RWPE1 (cell line): ENCODE measurements at regions not wholly inside any gene's neighbourhood (a gene's known extent, or its start where the extent isn't known, plus 50 kb on each side); places are given as distances from the start of the nearest gene placed in this dataset.

ENCODE experiments used
- CTCF ChIA-PET: fragments of 350-600 bp; sonication (Branson Sonifier 250); formaldehyde crosslinking; extraction: SDS; loops from one replicate; lab custom pipeline; 2021; lab: Yijun Ruan, JAX
- POLR2A ChIA-PET: fragments of 400-600 bp; formaldehyde crosslinking; extraction: SDS; loops from one replicate; lab custom pipeline; 2020; ENCODE audit warnings: antibody characterized with exemption; ENCODE audit not compliant: low non-redundant PET; lab: Yijun Ruan, JAX
- DNase-seq: peaks from one replicate; pipeline ENCODE4 v3.0.0; 2012; ENCODE audit warnings: low spot score
- H3K27ac ChIP-seq: fragments of 450-650 bp; 2 replicates; pipeline ENCODE4 v1.5.1; 2017
- TF ChIP-seq, protein P1 (sequence below): fragments of 450-650 bp; conservative IDR thresholded peaks from 2 replicates; pipeline ENCODE4 v1.5.1; 2017; ENCODE audit warnings: low read depth, mild to moderate bottlenecking

DNA sequence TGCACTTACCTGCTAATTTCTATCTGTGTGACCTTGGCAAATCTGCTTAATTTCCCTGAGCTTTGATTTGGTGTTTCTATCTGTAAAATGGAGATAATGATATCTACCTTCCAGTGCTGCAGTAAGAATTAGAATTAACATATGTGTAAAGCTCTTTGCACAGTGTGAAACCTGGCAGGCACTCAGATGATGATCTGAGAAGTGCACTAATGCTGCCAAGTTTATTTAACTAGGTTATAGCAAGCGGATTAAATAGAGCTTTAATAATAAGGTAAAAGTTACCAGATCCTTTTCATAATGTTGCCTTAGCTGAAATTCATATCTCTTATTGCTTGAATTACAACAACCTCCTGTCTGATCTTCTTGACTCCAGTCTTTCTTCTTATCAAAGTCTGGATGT is 315.3 kb upstream of the CD180 start:
- TF ChIP-seq, protein P1, sequence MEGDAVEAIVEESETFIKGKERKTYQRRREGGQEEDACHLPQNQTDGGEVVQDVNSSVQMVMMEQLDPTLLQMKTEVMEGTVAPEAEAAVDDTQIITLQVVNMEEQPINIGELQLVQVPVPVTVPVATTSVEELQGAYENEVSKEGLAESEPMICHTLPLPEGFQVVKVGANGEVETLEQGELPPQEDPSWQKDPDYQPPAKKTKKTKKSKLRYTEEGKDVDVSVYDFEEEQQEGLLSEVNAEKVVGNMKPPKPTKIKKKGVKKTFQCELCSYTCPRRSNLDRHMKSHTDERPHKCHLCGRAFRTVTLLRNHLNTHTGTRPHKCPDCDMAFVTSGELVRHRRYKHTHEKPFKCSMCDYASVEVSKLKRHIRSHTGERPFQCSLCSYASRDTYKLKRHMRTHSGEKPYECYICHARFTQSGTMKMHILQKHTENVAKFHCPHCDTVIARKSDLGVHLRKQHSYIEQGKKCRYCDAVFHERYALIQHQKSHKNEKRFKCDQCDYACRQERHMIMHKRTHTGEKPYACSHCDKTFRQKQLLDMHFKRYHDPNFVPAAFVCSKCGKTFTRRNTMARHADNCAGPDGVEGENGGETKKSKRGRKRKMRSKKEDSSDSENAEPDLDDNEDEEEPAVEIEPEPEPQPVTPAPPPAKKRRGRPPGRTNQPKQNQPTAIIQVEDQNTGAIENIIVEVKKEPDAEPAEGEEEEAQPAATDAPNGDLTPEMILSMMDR: no peak
- ChIA-PET POLR2A (no interaction called here), CTCF (no interaction called here)
- H3K27ac ChIP-seq: no peak overlapping the region
- no peak for DNase-seq

DNA sequence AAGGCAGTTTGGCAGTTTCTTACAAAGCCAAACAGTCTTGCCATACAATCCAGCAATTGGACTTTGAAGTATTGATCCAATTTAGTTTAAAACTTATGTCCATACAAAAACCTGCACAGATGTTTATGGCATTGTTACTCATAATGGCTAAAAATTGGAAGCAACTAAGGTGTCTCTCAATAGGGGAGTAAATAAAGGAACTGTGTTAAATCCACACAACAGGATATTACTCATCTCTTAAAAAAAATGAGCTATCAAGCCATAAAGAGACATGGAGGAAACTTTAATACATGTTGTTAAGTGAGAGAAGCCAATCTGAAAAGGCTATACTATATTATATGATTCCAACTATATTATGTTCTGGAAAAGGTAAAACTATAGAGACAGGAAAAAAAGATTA is 313.6 kb upstream of the CD180 start:
- no peak for DNase-seq
- no peak overlapping the region for H3K27ac ChIP-seq
- TF ChIP-seq, protein P1: no peak
- ChIA-PET POLR2A (no interaction called here), CTCF (no interaction called here)

DNA sequence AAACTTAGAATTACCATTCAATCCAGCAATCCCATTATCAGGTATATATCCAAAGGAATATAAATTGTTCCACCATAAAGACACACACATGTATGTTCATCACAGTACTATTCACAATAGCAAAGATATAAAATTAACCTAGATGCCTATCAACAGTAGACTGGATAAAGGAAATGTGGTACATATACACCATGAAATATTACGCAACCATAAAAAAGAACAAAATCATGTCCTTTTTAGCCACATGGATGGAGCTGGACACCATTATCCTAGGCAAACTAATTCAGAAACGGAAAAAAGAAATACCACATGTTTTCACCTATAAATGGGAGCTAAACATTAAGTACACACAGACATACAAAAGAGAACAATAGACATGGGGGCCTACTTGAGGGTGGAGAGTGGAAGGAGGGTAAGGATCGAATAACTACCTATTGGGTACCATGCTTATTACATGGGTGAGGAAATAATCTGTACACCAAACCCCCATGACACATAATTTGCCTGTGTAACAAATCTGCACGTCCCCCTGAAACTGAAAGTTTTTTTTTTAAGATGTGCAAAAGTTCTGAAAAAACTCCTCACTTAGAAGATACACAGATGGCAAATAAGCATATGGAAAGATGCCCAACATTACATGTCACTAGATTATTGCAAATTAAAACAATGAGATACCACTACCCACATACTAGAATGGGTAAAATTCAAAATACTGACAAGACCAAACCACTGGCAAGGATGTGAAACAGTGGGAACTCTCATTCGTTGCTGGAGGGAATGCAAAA is 313.0 kb upstream of the CD180 start:
- CTCF ChIA-PET: no interaction called here

DNA sequence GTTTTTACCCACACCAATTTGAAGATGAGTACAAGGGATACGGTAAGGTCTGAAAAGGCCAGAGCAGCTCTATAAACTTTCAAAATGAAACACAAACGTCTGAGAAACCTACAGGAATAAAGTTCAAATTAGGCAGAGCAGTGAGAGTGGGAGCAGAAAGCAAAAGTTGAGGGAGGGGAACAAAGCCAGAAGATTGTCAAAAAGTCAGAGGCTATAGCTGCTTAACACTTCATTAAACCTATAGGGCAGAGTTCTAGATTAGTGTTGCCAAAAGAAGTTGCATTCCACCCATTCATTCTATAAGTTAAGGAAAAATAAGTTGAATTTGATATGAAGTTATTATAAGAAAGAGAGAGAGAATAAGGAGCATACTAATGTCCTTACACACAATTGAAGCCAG is 309.6 kb upstream of the CD180 start:
- DNase-seq: no peak
- ChIA-PET CTCF (interaction anchor here (0.6 to 2.5 kb wide), 4 partner anchors 12 to 344 kb away, joined by 3 to 8 read pairs (median 3); no protein-coding TSS in a partner anchor), POLR2A (no interaction called here)
- no peak overlapping the region for H3K27ac ChIP-seq
- TF ChIP-seq, protein P1: no peak

More for the DNA sequence above, 313.0 kb upstream of the CD180 start:
- no peak for DNase-seq
- POLR2A ChIA-PET: no interaction called here
- H3K27ac ChIP-seq: no peak overlapping the region
- TF ChIP-seq, protein P1: no peak

DNA sequence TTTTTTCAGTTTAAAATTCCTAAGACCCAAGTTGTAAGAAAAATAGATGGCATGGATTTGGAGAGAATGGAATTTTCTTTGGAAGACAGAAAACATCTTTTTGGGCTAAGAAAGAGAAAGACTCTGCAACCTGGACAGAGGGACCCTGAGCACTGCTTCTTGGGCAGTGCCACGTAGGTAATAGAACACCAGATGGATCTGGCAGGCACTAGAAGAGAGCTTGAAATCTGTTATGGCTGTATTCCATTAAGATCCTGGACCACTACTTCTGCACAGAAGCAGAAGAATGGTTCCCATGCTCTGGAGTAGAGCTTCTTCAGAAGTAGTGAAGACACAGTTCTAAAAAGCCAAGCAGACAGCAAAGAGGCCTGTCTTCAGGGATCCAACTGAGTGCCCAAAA is 306.4 kb upstream of the CD180 start:
- H3K27ac ChIP-seq: no peak overlapping the region
- POLR2A ChIA-PET: no interaction called here
- CTCF ChIA-PET: interaction anchor here (0.6 to 0.8 kb wide), 2 partner anchors 37 to 98 kb away, joined by 3 read pairs; no protein-coding TSS in a partner anchor
- TF ChIP-seq, protein P1: no peak
- DNase-seq: no peak

DNA sequence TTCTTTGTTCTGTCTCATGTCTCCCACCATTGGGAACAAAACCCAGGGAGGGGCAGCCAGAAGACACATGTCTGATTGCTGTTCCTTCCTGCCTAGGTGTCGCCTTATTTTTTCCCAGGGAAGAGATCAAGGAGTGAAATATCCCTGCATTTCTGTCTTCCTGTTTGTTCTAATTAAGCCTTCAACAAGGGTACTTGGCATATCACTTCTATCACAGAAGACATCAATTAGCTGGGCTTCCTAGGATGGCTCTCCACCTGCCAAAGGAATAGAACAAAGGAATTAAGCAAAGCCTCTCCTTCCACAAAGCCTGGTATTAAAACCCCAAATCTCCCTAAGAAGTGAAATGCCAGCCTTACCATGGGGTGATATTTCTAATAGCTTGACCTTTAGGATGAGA is 299.5 kb upstream of the CD180 start:
- POLR2A ChIA-PET: no interaction called here
- CTCF ChIA-PET: interaction anchor here (0.6 kb wide), 1 partner anchor 12 kb away, joined by 3 read pairs; no protein-coding TSS in a partner anchor
- no peak overlapping the region for H3K27ac ChIP-seq
- TF ChIP-seq, protein P1: no peak
- no peak for DNase-seq
